ENCODE measurements at regions not wholly inside any gene's neighbourhood (a gene's known extent, or its start where the extent isn't known, plus 50 kb on each side); places are given as distances from the start of the nearest gene placed in this dataset.
"Not testable (repeated sequence)": the region's sequence is repeated elsewhere in the genome, so short reads cannot be mapped to it uniquely, and the experiment has no call there.

GRCh38 chr2:156933645-156934225 lies 323.8 kb upstream of the GALNT5 start:
- DNase-seq (ENCODE audit: low spot score): no peak

- DNase-seq (ENCODE audit: low spot score): no peak
Measured at GRCh38 chr2:156935616-156936015, 321.9 kb upstream of the GALNT5 start.

GRCh38 chr2:156937430-156937829 lies 320.1 kb upstream of the GALNT5 start:
- DNase-seq (ENCODE audit: low spot score): no peak

- DNase-seq (ENCODE audit: low spot score): no peak
Measured at GRCh38 chr2:156944871-156945270, 312.6 kb upstream of the GALNT5 start.

GRCh38 chr2:156947261-156947660 lies 310.2 kb upstream of the GALNT5 start:
- no peak for DNase-seq (ENCODE audit: low spot score)

GRCh38 chr2:156955701-156956100 lies 301.8 kb upstream of the GALNT5 start:
- DNase-seq (ENCODE audit: low spot score): no peak

GRCh38 chr2:156956161-156956560 lies 301.3 kb upstream of the GALNT5 start:
- DNase-seq (ENCODE audit: low spot score): no peak

- no peak for DNase-seq (ENCODE audit: low spot score)
Measured at GRCh38 chr2:156958374-156958773, 299.1 kb upstream of the GALNT5 start.

GRCh38 chr2:156959481-156959880 lies 298.0 kb upstream of the GALNT5 start:
- no peak for DNase-seq (ENCODE audit: low spot score)

- DNase-seq (ENCODE audit: low spot score): no peak
Measured at GRCh38 chr2:156982615-156983014, 274.9 kb upstream of the GALNT5 start.

GRCh38 chr2:156986339-156986988 lies 271.0 kb upstream of the GALNT5 start:
- DNase-seq (ENCODE audit: low spot score): no peak

GRCh38 chr2:156999661-157000060 lies 257.8 kb upstream of the GALNT5 start:
- no peak for DNase-seq (ENCODE audit: low spot score)

- DNase-seq (ENCODE audit: low spot score): no peak
Measured at GRCh38 chr2:157004789-157005188, 252.7 kb upstream of the GALNT5 start.

- DNase-seq (ENCODE audit: low spot score): no peak
Measured at GRCh38 chr2:157015015-157015575, 242.4 kb upstream of the GALNT5 start.

GRCh38 chr2:157023264-157023663 lies 234.2 kb upstream of the GALNT5 start:
- DNase-seq (ENCODE audit: low spot score): not testable (repeated sequence)

- DNase-seq (ENCODE audit: low spot score): no peak
Measured at GRCh38 chr2:157024129-157024528, 233.4 kb upstream of the GALNT5 start.

- no peak for DNase-seq (ENCODE audit: low spot score)
Measured at GRCh38 chr2:157032017-157032416, 225.5 kb upstream of the GALNT5 start.

GRCh38 chr2:157036726-157037125 lies 220.8 kb upstream of the GALNT5 start:
- DNase-seq (ENCODE audit: low spot score): no peak

GRCh38 chr2:157043786-157044185 lies 213.7 kb upstream of the GALNT5 start:
- no peak for DNase-seq (ENCODE audit: low spot score)

- no peak for DNase-seq (ENCODE audit: low spot score)
Measured at GRCh38 chr2:157046396-157046795, 211.1 kb upstream of the GALNT5 start.

GRCh38 chr2:157052685-157053224 lies 204.8 kb upstream of the GALNT5 start:
- DNase-seq (ENCODE audit: low spot score): no peak

- DNase-seq (ENCODE audit: low spot score): no peak
Measured at GRCh38 chr2:157053876-157054275, 203.6 kb upstream of the GALNT5 start.

- no peak for DNase-seq (ENCODE audit: low spot score)
Measured at GRCh38 chr2:157055660-157056199, 201.8 kb upstream of the GALNT5 start.

All from germinal center (tissue), 1 donor.